ENCODE measurements at regions not wholly inside any gene's neighbourhood (a gene's known extent, or its start where the extent isn't known, plus 50 kb on each side); places are given as distances from the start of the nearest gene placed in this dataset.

DNA sequence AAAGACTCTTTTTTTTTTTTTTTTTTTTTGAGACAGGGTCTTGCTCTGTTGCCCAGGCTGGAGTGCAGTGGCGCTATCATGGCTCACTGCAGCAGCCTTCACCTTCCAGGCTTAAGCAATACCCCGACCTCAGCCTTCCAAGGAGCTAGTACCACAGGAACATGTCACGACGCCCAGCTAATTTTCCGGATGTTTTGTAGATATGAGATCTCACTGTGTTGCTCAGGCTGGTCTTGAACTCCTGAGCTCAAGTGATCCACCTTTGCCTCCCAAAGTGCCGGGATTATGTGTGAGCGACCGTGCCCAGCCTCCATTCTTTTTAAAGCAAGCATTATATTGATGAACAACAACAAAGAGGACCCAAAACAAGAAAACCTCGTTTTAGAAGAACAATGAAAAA lies 307.1 kb upstream of the ID2 start:
- Histone ChIP-seq H3K9ac (ENCODE audit: low read depth, low read length, poor library complexity, severe bottlenecking) (no peak overlapping the region), H3K4me1 (ENCODE audit: insufficient read depth, low read length, poor library complexity, severe bottlenecking) (peaks cover 23% of the 10 kb centered on the region), H2AFZ (ENCODE audit: low read length) (no peak overlapping the region), H3F3A (ENCODE audit: low read depth) (no peaks in the 10 kb centered on the region), H3K4me2 (ENCODE audit: low read depth, low read length, poor library complexity, severe bottlenecking) (no peak overlapping the region), H3K27me3 (ENCODE audit: insufficient read depth, low read length, poor library complexity, severe bottlenecking) (no peaks in the 10 kb centered on the region), H3K9me2 (replicated peaks; ENCODE audit: low read depth, low read length) (no peaks in the 10 kb centered on the region), H4K20me1 (ENCODE audit: insufficient read depth, low read length, poor library complexity, severe bottlenecking) (no peaks in the 10 kb centered on the region), H3K4me3 (ENCODE audit: low read length, poor library complexity, severe bottlenecking) (no peak overlapping the region), H3K9me3 (ENCODE audit: insufficient read depth, low read depth, low read length) (no peaks in the 10 kb centered on the region), H3K36me3 (ENCODE audit: insufficient read depth, low read length) (no peaks in the 10 kb centered on the region), H3K79me2 (ENCODE audit: insufficient read depth, low read length) (no peaks in the 10 kb centered on the region)
- no peak for TF ChIP-seq EZH2phosphoT487 (IDR thresholded peaks at IDR 0.05; ENCODE audit: borderline replicate concordance)
- TF ChIP-seq, protein P1, sequence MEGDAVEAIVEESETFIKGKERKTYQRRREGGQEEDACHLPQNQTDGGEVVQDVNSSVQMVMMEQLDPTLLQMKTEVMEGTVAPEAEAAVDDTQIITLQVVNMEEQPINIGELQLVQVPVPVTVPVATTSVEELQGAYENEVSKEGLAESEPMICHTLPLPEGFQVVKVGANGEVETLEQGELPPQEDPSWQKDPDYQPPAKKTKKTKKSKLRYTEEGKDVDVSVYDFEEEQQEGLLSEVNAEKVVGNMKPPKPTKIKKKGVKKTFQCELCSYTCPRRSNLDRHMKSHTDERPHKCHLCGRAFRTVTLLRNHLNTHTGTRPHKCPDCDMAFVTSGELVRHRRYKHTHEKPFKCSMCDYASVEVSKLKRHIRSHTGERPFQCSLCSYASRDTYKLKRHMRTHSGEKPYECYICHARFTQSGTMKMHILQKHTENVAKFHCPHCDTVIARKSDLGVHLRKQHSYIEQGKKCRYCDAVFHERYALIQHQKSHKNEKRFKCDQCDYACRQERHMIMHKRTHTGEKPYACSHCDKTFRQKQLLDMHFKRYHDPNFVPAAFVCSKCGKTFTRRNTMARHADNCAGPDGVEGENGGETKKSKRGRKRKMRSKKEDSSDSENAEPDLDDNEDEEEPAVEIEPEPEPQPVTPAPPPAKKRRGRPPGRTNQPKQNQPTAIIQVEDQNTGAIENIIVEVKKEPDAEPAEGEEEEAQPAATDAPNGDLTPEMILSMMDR (conservative IDR thresholded peaks at IDR 0.05; ENCODE audit: low read length) = no peak

DNA sequence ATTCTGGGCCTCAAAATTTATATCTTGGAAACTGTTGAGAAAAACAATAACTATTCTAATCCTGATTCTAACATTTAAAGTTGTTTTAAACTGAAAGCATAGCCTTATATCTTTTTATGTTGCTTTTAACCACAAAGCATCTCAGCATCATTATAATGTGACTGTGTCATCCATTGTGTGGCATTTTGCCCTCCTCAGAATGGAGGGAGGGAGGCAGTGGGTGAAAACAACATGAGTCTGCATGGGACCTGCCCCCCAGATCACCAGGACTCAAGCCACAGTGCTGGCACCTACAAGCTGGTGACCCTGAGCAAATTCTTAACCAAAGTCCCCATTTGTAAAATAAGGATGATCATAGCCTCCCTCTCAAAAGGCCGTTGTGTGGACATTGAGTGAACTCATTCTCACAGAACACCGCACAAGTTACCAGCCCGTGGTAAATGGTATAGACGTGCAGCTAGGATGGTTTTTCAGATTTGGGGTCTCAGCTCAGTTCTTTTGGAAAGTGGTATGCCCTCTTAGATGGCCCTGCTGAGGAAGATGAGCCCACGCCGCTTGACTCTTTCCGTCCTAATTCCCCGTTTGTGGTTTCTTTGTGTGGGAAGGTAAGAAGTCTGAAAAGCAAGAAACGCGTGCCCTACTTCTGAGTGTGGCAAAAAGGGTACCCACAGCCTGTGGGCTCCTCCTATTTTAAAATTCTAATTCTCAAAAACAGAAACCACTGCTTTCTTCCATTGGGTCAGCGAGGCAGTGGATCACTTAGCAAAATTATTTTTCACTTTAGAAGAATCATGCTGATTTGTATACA lies 305.0 kb upstream of the ID2 start:
- H3K4me2 ChIP-seq (ENCODE audit: low read depth, low read length, poor library complexity, severe bottlenecking) = no peak overlapping the region
- peaks cover 25% of the 10 kb centered on the region for H3K4me1 ChIP-seq (ENCODE audit: insufficient read depth, low read length, poor library complexity, severe bottlenecking)
- no peaks in the 10 kb centered on the region for H3K79me2 ChIP-seq (ENCODE audit: insufficient read depth, low read length)
- H4K20me1 ChIP-seq (ENCODE audit: insufficient read depth, low read length, poor library complexity, severe bottlenecking) = no peaks in the 10 kb centered on the region
- H3K9ac ChIP-seq (ENCODE audit: low read depth, low read length, poor library complexity, severe bottlenecking) = no peak overlapping the region
- no peaks in the 10 kb centered on the region for H3K9me2 ChIP-seq (replicated peaks; ENCODE audit: low read depth, low read length)
- no peaks in the 10 kb centered on the region for H3K36me3 ChIP-seq (ENCODE audit: insufficient read depth, low read length)
- TF ChIP-seq EZH2phosphoT487 (IDR thresholded peaks at IDR 0.05; ENCODE audit: borderline replicate concordance) = no peak
- TF ChIP-seq, protein P1 (conservative IDR thresholded peaks at IDR 0.05; ENCODE audit: low read length) = no peak
- no peaks in the 10 kb centered on the region for H3K9me3 ChIP-seq (ENCODE audit: insufficient read depth, low read depth, low read length)
- no peaks in the 10 kb centered on the region for H3K27me3 ChIP-seq (ENCODE audit: insufficient read depth, low read length, poor library complexity, severe bottlenecking)
- H3F3A ChIP-seq (ENCODE audit: low read depth) = no peaks in the 10 kb centered on the region
- H2AFZ ChIP-seq (ENCODE audit: low read length) = 0 out of 2 replicates have a peak overlapping the region, but pooled peaks have one; percentile 7
- no peak overlapping the region for H3K4me3 ChIP-seq (ENCODE audit: low read length, poor library complexity, severe bottlenecking)

DNA sequence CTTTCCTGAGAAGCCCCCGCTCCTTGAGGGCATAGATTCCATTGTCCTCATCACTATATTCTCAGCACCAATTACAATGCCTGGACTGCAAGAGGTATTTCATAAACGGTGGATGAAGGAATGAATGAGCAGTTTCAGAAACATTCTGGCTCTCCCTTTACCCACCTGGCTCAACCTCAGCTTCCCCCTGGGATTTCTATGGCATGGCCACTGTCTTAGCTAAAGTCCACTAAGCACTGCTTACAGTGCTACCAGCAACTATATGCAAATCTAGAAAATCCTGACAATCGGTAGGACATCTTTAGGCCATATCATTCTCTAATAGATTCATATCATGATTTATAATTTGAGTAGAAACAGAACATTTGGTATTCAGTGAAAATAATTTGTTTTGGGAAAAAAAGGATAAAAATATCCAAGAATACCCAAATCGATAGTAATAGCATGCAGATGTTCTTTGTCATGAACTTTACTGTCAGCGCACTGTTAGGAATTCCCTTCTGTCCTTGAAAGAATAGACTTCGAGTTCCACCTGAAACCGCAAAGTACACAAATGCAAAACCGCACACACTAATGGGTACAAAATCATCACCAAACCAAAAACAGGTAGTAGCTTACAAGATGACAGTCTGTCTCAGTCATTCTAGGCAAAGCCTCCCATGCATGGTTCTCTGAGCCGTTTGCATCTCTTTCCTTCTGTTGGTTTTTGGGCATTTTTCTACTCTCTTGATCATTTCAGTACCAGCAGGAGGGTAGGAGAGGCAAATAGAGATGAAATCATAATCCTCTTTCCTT lies 303.6 kb upstream of the ID2 start:
- no peaks in the 10 kb centered on the region for H3K9me2 ChIP-seq (replicated peaks; ENCODE audit: low read depth, low read length)
- H3K4me1 ChIP-seq (ENCODE audit: insufficient read depth, low read length, poor library complexity, severe bottlenecking) = peaks cover 25% of the 10 kb centered on the region
- H3K4me3 ChIP-seq (ENCODE audit: low read length, poor library complexity, severe bottlenecking) = no peak overlapping the region
- H4K20me1 ChIP-seq (ENCODE audit: insufficient read depth, low read length, poor library complexity, severe bottlenecking) = no peaks in the 10 kb centered on the region
- H3K9ac ChIP-seq (ENCODE audit: low read depth, low read length, poor library complexity, severe bottlenecking) = no peak overlapping the region
- H3K4me2 ChIP-seq (ENCODE audit: low read depth, low read length, poor library complexity, severe bottlenecking) = no peak overlapping the region
- no peak overlapping the region for H2AFZ ChIP-seq (ENCODE audit: low read length)
- H3F3A ChIP-seq (ENCODE audit: low read depth) = no peaks in the 10 kb centered on the region
- no peaks in the 10 kb centered on the region for H3K27me3 ChIP-seq (ENCODE audit: insufficient read depth, low read length, poor library complexity, severe bottlenecking)
- no peaks in the 10 kb centered on the region for H3K36me3 ChIP-seq (ENCODE audit: insufficient read depth, low read length)
- TF ChIP-seq EZH2phosphoT487 (IDR thresholded peaks at IDR 0.05; ENCODE audit: borderline replicate concordance) = no peak
- TF ChIP-seq, protein P1 (conservative IDR thresholded peaks at IDR 0.05; ENCODE audit: low read length) = no peak
- no peaks in the 10 kb centered on the region for H3K79me2 ChIP-seq (ENCODE audit: insufficient read depth, low read length)
- H3K9me3 ChIP-seq (ENCODE audit: insufficient read depth, low read depth, low read length) = no peaks in the 10 kb centered on the region

Data from Loucy (cell line).